HT-29 (cell line): ENCODE measurements at regions not wholly inside any gene's neighbourhood (a gene's known extent, or its start where the extent isn't known, plus 50 kb on each side); places are given as distances from the start of the nearest gene placed in this dataset.
A peak's percentile ranks its signal among the peaks of the same experiment; 100 is the strongest.

Experiments
- DNase-seq: peaks from one replicate; pipeline ENCODE4 v3.0.0-alpha.2; 2015; ENCODE audit warnings: low spot score

GRCh38 chr6:40312213-40313015 lies 274.8 kb downstream of the LRFN2 start:
- no peak for DNase-seq

GRCh38 chr6:40308533-40309306 lies 278.4 kb downstream of the LRFN2 start:
- DNase-seq: peak; percentile 67

- DNase-seq: no peak
Measured at GRCh38 chr6:40307712-40308111, 279.5 kb downstream of the LRFN2 start.

GRCh38 chr6:40302856-40303454 lies 284.2 kb downstream of the LRFN2 start:
- no peak for DNase-seq

- no peak for DNase-seq
Measured at GRCh38 chr6:40299681-40300080, 287.5 kb downstream of the LRFN2 start.

- DNase-seq: no peak
Measured at GRCh38 chr6:40298207-40298606, 289.0 kb downstream of the LRFN2 start.

- peak; percentile 39 for DNase-seq
Measured at GRCh38 chr6:40295251-40295950, 291.8 kb downstream of the LRFN2 start.

GRCh38 chr6:40293460-40294185 lies 293.5 kb downstream of the LRFN2 start:
- DNase-seq: no peak

GRCh38 chr6:40293060-40293459 lies 294.1 kb downstream of the LRFN2 start:
- no peak for DNase-seq

GRCh38 chr6:40290816-40291215 lies 296.3 kb downstream of the LRFN2 start:
- no peak for DNase-seq

- no peak for DNase-seq
Measured at GRCh38 chr6:40288919-40289318, 298.2 kb downstream of the LRFN2 start.

- no peak for DNase-seq
Measured at GRCh38 chr6:40287296-40287850, 299.8 kb downstream of the LRFN2 start.

GRCh38 chr6:40286721-40287120 lies 300.4 kb downstream of the LRFN2 start:
- no peak for DNase-seq

GRCh38 chr6:40285996-40286395 lies 301.2 kb downstream of the LRFN2 start:
- no peak for DNase-seq

- no peak for DNase-seq
Measured at GRCh38 chr6:40285535-40285934, 301.6 kb downstream of the LRFN2 start.

GRCh38 chr6:40282986-40283385 lies 304.2 kb downstream of the LRFN2 start:
- no peak for DNase-seq

GRCh38 chr6:40281402-40281801 lies 305.8 kb downstream of the LRFN2 start:
- DNase-seq: no peak

- no peak for DNase-seq
Measured at GRCh38 chr6:40280231-40280630, 306.9 kb downstream of the LRFN2 start.

GRCh38 chr6:40276141-40276540 lies 311.0 kb downstream of the LRFN2 start:
- DNase-seq: no peak

- no peak for DNase-seq
Measured at GRCh38 chr6:40274058-40274457, 313.1 kb downstream of the LRFN2 start.

GRCh38 chr6:40268614-40269013 lies 318.6 kb downstream of the LRFN2 start:
- DNase-seq: no peak
